ENCODE measurements at regions not wholly inside any gene's neighbourhood (a gene's known extent, or its start where the extent isn't known, plus 50 kb on each side); places are given as distances from the start of the nearest gene placed in this dataset.

GRCh38 chr13:29654843-29655547, 59.5 kb upstream of the SLC7A1 start:
- DNase-seq, result no peak

GRCh38 chr13:29654384-29654783, 58.9 kb upstream of the SLC7A1 start:
- no peak for DNase-seq

GRCh38 chr13:29648760-29649159, 53.3 kb upstream of the SLC7A1 start:
- DNase-seq, result no peak
